ENCODE measurements at regions not wholly inside any gene's neighbourhood (a gene's known extent, or its start where the extent isn't known, plus 50 kb on each side); places are given as distances from the start of the nearest gene placed in this dataset.

- no peaks in the 10 kb centered on the region for H4K20me1 ChIP-seq (ENCODE audit: insufficient read depth, low read length)
- H3K27ac ChIP-seq (ENCODE audit: low read length) = no peak overlapping the region
- H3K9me3 ChIP-seq (ENCODE audit: insufficient read depth, low read length, severe bottlenecking) = no peaks in the 10 kb centered on the region
- H3K9ac ChIP-seq (ENCODE audit: low read depth, low read length) = no peak overlapping the region
- H2AFZ ChIP-seq (ENCODE audit: low read depth, low read length) = no peak overlapping the region
- no peak for DNase-seq
- H3K4me3 ChIP-seq (ENCODE audit: low read depth in 1 of 2, low read length in 2 of 2) = no peak overlapping the region
- no peaks in the 10 kb centered on the region for H3K79me2 ChIP-seq (ENCODE audit: insufficient read depth, low read length)
- ATAC-seq (ENCODE audit: insufficient read depth, low read depth) = no peak
- no peaks in the 10 kb centered on the region for H3K4me1 ChIP-seq (ENCODE audit: insufficient read depth, low read length)
- H3K4me2 ChIP-seq (ENCODE audit: insufficient read depth, low read length) = no peak overlapping the region
- no peaks in the 10 kb centered on the region for H3K27me3 ChIP-seq (ENCODE audit: insufficient read depth, low read length, poor library complexity)
- no peaks in the 10 kb centered on the region for H3K36me3 ChIP-seq (ENCODE audit: insufficient read depth, low read length)
- TF ChIP-seq EZH2 (IDR thresholded peaks at IDR 0.05; ENCODE audit: borderline replicate concordance, low read depth, low read length, severe bottlenecking) = no peak
- TF ChIP-seq CTCF (IDR thresholded peaks at IDR 0.05; ENCODE audit: borderline replicate concordance, extremely low read depth, low read length, poor library complexity, severe bottlenecking) = no peak
These were observed 260.8 kb upstream of the RRP15 start for GRCh38 chr1:218024211-218024720.

GRCh38 chr1:218025454-218025853, 259.6 kb upstream of the RRP15 start:
- Histone ChIP-seq H3K4me2 (ENCODE audit: insufficient read depth, low read length) (no peak overlapping the region), H3K79me2 (ENCODE audit: insufficient read depth, low read length) (no peaks in the 10 kb centered on the region)
- no peak for ATAC-seq (ENCODE audit: insufficient read depth, low read depth)

GRCh38 chr1:218027152-218027551, 257.9 kb upstream of the RRP15 start:
- no peak for DNase-seq
- no peaks in the 10 kb centered on the region for H4K20me1 ChIP-seq (ENCODE audit: insufficient read depth, low read length)
- no peaks in the 10 kb centered on the region for H3K4me1 ChIP-seq (ENCODE audit: insufficient read depth, low read length)
- no peak overlapping the region for H3K27ac ChIP-seq (ENCODE audit: low read length)
- no peak for ATAC-seq (ENCODE audit: insufficient read depth, low read depth)
- H3K27me3 ChIP-seq (ENCODE audit: insufficient read depth, low read length, poor library complexity) = no peaks in the 10 kb centered on the region
- TF ChIP-seq CTCF (IDR thresholded peaks at IDR 0.05; ENCODE audit: borderline replicate concordance, extremely low read depth, low read length, poor library complexity, severe bottlenecking) = no peak
- TF ChIP-seq EZH2 (IDR thresholded peaks at IDR 0.05; ENCODE audit: borderline replicate concordance, low read depth, low read length, severe bottlenecking) = no peak
- H2AFZ ChIP-seq (ENCODE audit: low read depth, low read length) = no peak overlapping the region
- H3K4me2 ChIP-seq (ENCODE audit: insufficient read depth, low read length) = no peak overlapping the region
- H3K79me2 ChIP-seq (ENCODE audit: insufficient read depth, low read length) = no peaks in the 10 kb centered on the region
- no peak overlapping the region for H3K9ac ChIP-seq (ENCODE audit: low read depth, low read length)
- H3K4me3 ChIP-seq (ENCODE audit: low read depth in 1 of 2, low read length in 2 of 2) = no peak overlapping the region
- H3K9me3 ChIP-seq (ENCODE audit: insufficient read depth, low read length, severe bottlenecking) = no peaks in the 10 kb centered on the region
- no peaks in the 10 kb centered on the region for H3K36me3 ChIP-seq (ENCODE audit: insufficient read depth, low read length)

More at GRCh38 chr1:218025454-218025853, 259.6 kb upstream of the RRP15 start:
- no peak for DNase-seq
- Histone ChIP-seq H4K20me1 (ENCODE audit: insufficient read depth, low read length) (no peaks in the 10 kb centered on the region), H3K9me3 (ENCODE audit: insufficient read depth, low read length, severe bottlenecking) (no peaks in the 10 kb centered on the region), H3K36me3 (ENCODE audit: insufficient read depth, low read length) (no peaks in the 10 kb centered on the region), H2AFZ (ENCODE audit: low read depth, low read length) (no peak overlapping the region), H3K27me3 (ENCODE audit: insufficient read depth, low read length, poor library complexity) (no peaks in the 10 kb centered on the region), H3K4me3 (ENCODE audit: low read depth in 1 of 2, low read length in 2 of 2) (no peak overlapping the region), H3K4me1 (ENCODE audit: insufficient read depth, low read length) (no peaks in the 10 kb centered on the region), H3K27ac (ENCODE audit: low read length) (no peak overlapping the region), H3K9ac (ENCODE audit: low read depth, low read length) (no peak overlapping the region)
- TF ChIP-seq CTCF (IDR thresholded peaks at IDR 0.05; ENCODE audit: borderline replicate concordance, extremely low read depth, low read length, poor library complexity, severe bottlenecking) (no peak), EZH2 (IDR thresholded peaks at IDR 0.05; ENCODE audit: borderline replicate concordance, low read depth, low read length, severe bottlenecking) (no peak)

- TF ChIP-seq EZH2 (IDR thresholded peaks at IDR 0.05; ENCODE audit: borderline replicate concordance, low read depth, low read length, severe bottlenecking) = no peak
- no peak for DNase-seq
- no peak overlapping the region for H3K27ac ChIP-seq (ENCODE audit: low read length)
- H3K27me3 ChIP-seq (ENCODE audit: insufficient read depth, low read length, poor library complexity) = no peaks in the 10 kb centered on the region
- no peak overlapping the region for H2AFZ ChIP-seq (ENCODE audit: low read depth, low read length)
- no peaks in the 10 kb centered on the region for H4K20me1 ChIP-seq (ENCODE audit: insufficient read depth, low read length)
- H3K4me1 ChIP-seq (ENCODE audit: insufficient read depth, low read length) = no peaks in the 10 kb centered on the region
- H3K9me3 ChIP-seq (ENCODE audit: insufficient read depth, low read length, severe bottlenecking) = no peaks in the 10 kb centered on the region
- H3K4me2 ChIP-seq (ENCODE audit: insufficient read depth, low read length) = no peak overlapping the region
- H3K9ac ChIP-seq (ENCODE audit: low read depth, low read length) = no peak overlapping the region
- no peaks in the 10 kb centered on the region for H3K36me3 ChIP-seq (ENCODE audit: insufficient read depth, low read length)
- H3K79me2 ChIP-seq (ENCODE audit: insufficient read depth, low read length) = no peaks in the 10 kb centered on the region
- no peak overlapping the region for H3K4me3 ChIP-seq (ENCODE audit: low read depth in 1 of 2, low read length in 2 of 2)
- no peak for ATAC-seq (ENCODE audit: insufficient read depth, low read depth)
These were observed 254.2 kb upstream of the RRP15 start for GRCh38 chr1:218030846-218031245.

All from DND-41 (cell line).